H1 (cell line): ENCODE measurements at regions not wholly inside any gene's neighbourhood (a gene's known extent, or its start where the extent isn't known, plus 50 kb on each side); places are given as distances from the start of the nearest gene placed in this dataset.

Source experiments
- CTCF ChIA-PET: fragments of 300-600 bp; sonication (Branson Sonifier 250); formaldehyde crosslinking; loops from one replicate; lab custom pipeline; 2021; ENCODE audit not compliant: partially characterized antibody; lab: Charles Lee
- POLR2A ChIA-PET: fragments of 300-600 bp; sonication (Branson Sonifier 250); formaldehyde crosslinking; loops from one replicate; lab custom pipeline; 2021; ENCODE audit warnings: inconsistent platforms; ENCODE audit not compliant: partially characterized antibody; lab: Charles Lee
- DNase-seq, 2 experiments: peaks; one replicate each; pipeline versions ENCODE4 v3.0.0 to v3.0.0-alpha.2; 2010 to 2022; ENCODE audit warnings: low spot score in 2 of 2, low read depth in 1 of 2, mixed read lengths in 1 of 2
- FAIRE-seq: peaks from 2 replicates; lab custom pipeline; 2011; peaks lifted over from hg19 to GRCh38; lab: Jason Lieb, UNC
- H2AFZ ChIP-seq: 2 replicates; pipeline ENCODE4 v1.8.1; 2012; ENCODE audit warnings: low read length, inconsistent platforms
- H2AK5ac ChIP-seq: 2 replicates; pipeline ENCODE4 v1.6.1; 2013; ENCODE audit warnings: low read depth, low read length
- H2BK120ac ChIP-seq: replicated peaks from 2 replicates; pipeline ENCODE3; 2013; ENCODE audit warnings: low read depth, low read length, inconsistent platforms
- H2BK12ac ChIP-seq: 2 replicates; pipeline ENCODE4 v1.6.1; 2013; ENCODE audit warnings: low read depth, low read length
- H2BK15ac ChIP-seq: 2 replicates; pipeline ENCODE4 v1.6.1; 2013; ENCODE audit warnings: low read length
- H2BK20ac ChIP-seq: 2 replicates; pipeline ENCODE4 v1.6.1; 2013; ENCODE audit warnings: low read length
- H2BK5ac ChIP-seq: 2 replicates; pipeline ENCODE4 v1.6.1; 2013; ENCODE audit warnings: low read depth, low read length
- H3K14ac ChIP-seq: 2 replicates; pipeline ENCODE4 v1.6.1; 2013; ENCODE audit warnings: inconsistent platforms; ENCODE audit not compliant: insufficient read length
- H3K18ac ChIP-seq: 2 replicates; pipeline ENCODE4 v1.6.1; 2013; ENCODE audit warnings: low read length; ENCODE audit errors: extremely low read depth
- H3K23ac ChIP-seq: 2 replicates; pipeline ENCODE4 v1.6.1; 2013; ENCODE audit warnings: inconsistent platforms; ENCODE audit not compliant: insufficient read length
- H3K23me2 ChIP-seq: 2 replicates; pipeline ENCODE4 v1.6.1; 2013; ENCODE audit warnings: low read depth, low read length
- H3K27ac ChIP-seq: 2 replicates; pipeline ENCODE4 v1.6.1; 2011; ENCODE audit warnings: low read depth, low read length, inconsistent platforms
- H3K27me3 ChIP-seq, 4 experiments: replicated peaks in 1 of 4; 1 replicate in 1 of 4; 2 replicates in 3 of 4; pipeline versions ENCODE4 v1.6.1 to v1.8.1; 2011 to 2013; ENCODE audit warnings: low read length in 3 of 4, mild to moderate bottlenecking in 3 of 4, inconsistent platforms in 2 of 4, mixed read lengths in 2 of 4, moderate library complexity in 1 of 4; ENCODE audit not compliant: control insufficient read depth in 3 of 4, insufficient read depth in 3 of 4; ENCODE audit errors: extremely low read depth in 1 of 4
- H3K36me3 ChIP-seq, 4 experiments: 2 replicates each; pipeline versions ENCODE4 v1.6.1 to v1.8.1; 2011 to 2013; ENCODE audit warnings: mild to moderate bottlenecking in 4 of 4, low read length in 3 of 4, moderate library complexity in 2 of 4, control low read depth in 1 of 4, inconsistent platforms in 1 of 4; ENCODE audit not compliant: insufficient read depth in 4 of 4, control insufficient read depth in 2 of 4
- H3K4ac ChIP-seq: replicated peaks from 2 replicates; pipeline ENCODE3; 2013; ENCODE audit warnings: low read length, low read depth, mixed read lengths, inconsistent platforms; ENCODE audit not compliant: insufficient read length
- H3K4me1 ChIP-seq, 4 experiments: replicated peaks in 1 of 4; 1 replicate in 1 of 4; 2 replicates in 3 of 4; pipeline versions ENCODE4 v1.6.1 to v1.8.1; 2011 to 2013; ENCODE audit warnings: low read length in 3 of 4, inconsistent platforms in 2 of 4, mixed read lengths in 1 of 4; ENCODE audit not compliant: insufficient read depth in 4 of 4, control insufficient read depth in 3 of 4
- H3K4me2 ChIP-seq, 2 experiments: 2 replicates each; pipeline versions ENCODE4 v1.6.1 to v1.8.1; 2011 to 2013; ENCODE audit warnings: low read depth in 2 of 2, low read length in 2 of 2, control low read depth in 1 of 2, inconsistent platforms in 1 of 2, mild to moderate bottlenecking in 1 of 2; ENCODE audit not compliant: insufficient read depth in 1 of 2
- H3K4me3 ChIP-seq, 4 experiments: fragments of 200-600, 300-600 bp in 1 of 4; sonication (generic), shearing (Covaris generic), sonication (Bioruptor Twin) in 1 of 4; 2 replicates each; pipeline versions ENCODE4 v1.5.1 to v1.8.1; 2011 to 2016; ENCODE audit warnings: low read length in 4 of 4, low read depth in 3 of 4, control low read depth in 2 of 4, inconsistent platforms in 2 of 4, mild to moderate bottlenecking in 2 of 4, mixed read lengths in 1 of 4, moderate library complexity in 1 of 4; ENCODE audit not compliant: insufficient read depth in 2 of 4; ENCODE audit errors: extremely low read depth in 1 of 4
- H3K56ac ChIP-seq: replicated peaks from 2 replicates; pipeline ENCODE3; 2013; ENCODE audit warnings: low read depth, mild to moderate bottlenecking, mixed read lengths, low read length, inconsistent platforms; ENCODE audit not compliant: insufficient read length
- H3K79me1 ChIP-seq: 2 replicates; pipeline ENCODE4 v1.6.1; 2013; ENCODE audit warnings: low read depth, low read length, control low read depth
- H3K79me2 ChIP-seq, 2 experiments: 2 replicates each; pipeline versions ENCODE4 v1.6.1 to v1.8.1; 2012 to 2013; ENCODE audit warnings: low read length in 2 of 2, mild to moderate bottlenecking in 2 of 2, inconsistent platforms in 1 of 2; ENCODE audit not compliant: insufficient read depth in 2 of 2, control insufficient read depth in 1 of 2
- H3K9ac ChIP-seq, 4 experiments: replicated peaks in 1 of 4; 1 replicate in 1 of 4; 2 replicates in 3 of 4; pipeline versions ENCODE4 v1.6.1 to v1.8.1; 2011 to 2013; ENCODE audit warnings: low read depth in 3 of 4, low read length in 3 of 4, control low read depth in 2 of 4, mild to moderate bottlenecking in 2 of 4, moderate library complexity in 2 of 4, inconsistent platforms in 1 of 4; ENCODE audit errors: extremely low read depth in 1 of 4
- H3K9me3 ChIP-seq, 2 experiments: 2 replicates each; pipeline versions ENCODE4 v1.6.1 to v1.8.1; 2012 to 2013; ENCODE audit warnings: mild to moderate bottlenecking in 2 of 2, moderate library complexity in 2 of 2, control low read depth in 1 of 2, inconsistent platforms in 1 of 2, low read depth in 1 of 2, low read length in 1 of 2, mixed read lengths in 1 of 2; ENCODE audit not compliant: insufficient read depth in 2 of 2
- H4K20me1 ChIP-seq, 2 experiments: replicated peaks in 1 of 2; 2 replicates each; pipeline versions ENCODE3 to v1.8.1; 2011 to 2013; ENCODE audit warnings: inconsistent platforms in 2 of 2, low read length in 2 of 2, mild to moderate bottlenecking in 1 of 2; ENCODE audit not compliant: insufficient read depth in 2 of 2, control insufficient read depth in 1 of 2
- H4K5ac ChIP-seq: 2 replicates; pipeline ENCODE4 v1.6.1; 2013; ENCODE audit warnings: low read length, low read depth, mixed read lengths, inconsistent platforms; ENCODE audit not compliant: insufficient read length
- H4K8ac ChIP-seq: 2 replicates; pipeline ENCODE4 v1.8.0; 2013; ENCODE audit warnings: mild to moderate bottlenecking, moderate library complexity, low read length, inconsistent platforms; ENCODE audit not compliant: insufficient read depth; ENCODE audit errors: extremely low read depth
- H4K91ac ChIP-seq: replicated peaks from 2 replicates; pipeline ENCODE3; 2013; ENCODE audit warnings: low read length, mixed read lengths, inconsistent platforms; ENCODE audit not compliant: insufficient read length
- CREB1 ChIP-seq: IDR thresholded peaks from 2 replicates; pipeline ENCODE4 v1.6.1; 2012; ENCODE audit warnings: inconsistent platforms
- KDM4A ChIP-seq: IDR thresholded peaks from one replicate; pipeline ENCODE4 v1.7.1; 2012; ENCODE audit warnings: low read depth, mild to moderate bottlenecking, moderate library complexity, low read length, inconsistent platforms; ENCODE audit not compliant: severe bottlenecking
- POLR2AphosphoS5 ChIP-seq: IDR thresholded peaks from 2 replicates; pipeline ENCODE4 v1.6.1; 2011; ENCODE audit warnings: low read depth, low read length
- RBBP5 ChIP-seq: IDR thresholded peaks from 2 replicates; pipeline ENCODE4 v1.7.1; 2012; ENCODE audit warnings: low read depth, mild to moderate bottlenecking, inconsistent platforms, low read length, moderate library complexity, borderline replicate concordance
- SIRT6 ChIP-seq: IDR thresholded peaks from one replicate; pipeline ENCODE4 v1.7.1; 2012; ENCODE audit warnings: low read length, inconsistent platforms
- SP1 ChIP-seq: IDR thresholded peaks from 2 replicates; pipeline ENCODE4 v1.6.1; 2011; ENCODE audit warnings: low read depth, low read length
- SRF ChIP-seq: IDR thresholded peaks from 2 replicates; pipeline ENCODE4 v1.6.1; 2011; ENCODE audit warnings: mild to moderate bottlenecking, low read depth, low read length, moderate library complexity
- TAF1 ChIP-seq: IDR thresholded peaks from 2 replicates; pipeline ENCODE4 v1.6.1; 2011; ENCODE audit warnings: mild to moderate bottlenecking, low read depth, low read length
- TAF7 ChIP-seq: optimal IDR thresholded peaks from 2 replicates; pipeline ENCODE3; 2011; ENCODE audit warnings: low read depth, mild to moderate bottlenecking, inconsistent platforms, low read length, moderate library complexity, borderline replicate concordance
- TCF12 ChIP-seq: IDR thresholded peaks from 2 replicates; pipeline ENCODE4 v1.6.1; 2011; ENCODE audit warnings: low read depth, mild to moderate bottlenecking, low read length
- YY1 ChIP-seq: IDR thresholded peaks from 2 replicates; pipeline ENCODE4 v1.6.1; 2011; ENCODE audit warnings: low read depth, mild to moderate bottlenecking, low read length
- WGBS, 2 experiments: shearing (Covaris generic) in 1 of 2; methylation state at CpG; one replicate each; pipeline versions ENCODE4 v1.1.6 to v1.1.7; 2013 to 2015; ENCODE audit warnings: low lambda C conversion rate in 2 of 2, mixed read lengths in 2 of 2, inconsistent platforms in 1 of 2, low coverage in 1 of 2, missing lambda C conversion rate in 1 of 2; ENCODE audit not compliant: insufficient replicate concordance in 2 of 2, insufficient coverage in 1 of 2, insufficient read length in 1 of 2; ENCODE audit errors: extremely low coverage in 1 of 2, missing lambda C conversion rate in 1 of 2; 5-methylcytosine and 5-hydroxymethylcytosine counted together
- TF ChIP-seq, protein P1 (sequence below), 3 experiments: IDR thresholded peaks; 1 replicate in 2 of 3; 2 replicates in 1 of 3; pipeline versions ENCODE4 v1.5.1 to v1.6.1; 2011; ENCODE audit warnings: low read length in 3 of 3, mild to moderate bottlenecking in 3 of 3, inconsistent platforms in 2 of 3, low read depth in 1 of 3, moderate library complexity in 1 of 3; ENCODE audit not compliant: insufficient read depth in 1 of 3; ENCODE audit errors: control extremely low read depth in 1 of 3

DNA sequence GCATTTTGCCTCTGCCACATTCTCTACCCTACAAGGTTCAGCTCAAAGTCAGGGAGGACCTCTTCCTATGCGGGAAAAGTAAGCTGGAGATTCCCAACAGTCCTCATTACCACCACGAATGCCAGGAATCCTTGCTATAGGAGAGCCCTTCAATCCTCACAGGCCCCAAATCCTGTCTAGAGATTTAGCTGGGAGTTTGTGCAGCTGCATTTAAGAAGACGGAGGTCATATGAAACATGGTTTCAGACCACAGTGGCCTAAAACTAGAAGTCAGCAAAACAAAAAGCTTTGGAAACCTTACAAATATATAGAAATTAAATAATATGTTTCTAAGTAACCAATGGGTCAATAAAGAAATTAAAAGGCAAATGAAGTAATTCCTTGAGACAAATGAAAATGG lies 415.3 kb upstream of the SETBP1 start:
- Histone ChIP-seq H3K36me3 (no peaks in the 10 kb centered on the region), H3K23me2 (no peaks in the 10 kb centered on the region), H3K27ac (no peak overlapping the region), H3K79me1 (no peaks in the 10 kb centered on the region), H2AFZ (no peak overlapping the region), H2BK12ac (no peak overlapping the region), H2BK5ac (no peak overlapping the region), H3K18ac (no peak overlapping the region), H3K4me3 (no peak overlapping the region), H4K20me1 (no peaks in the 10 kb centered on the region), H3K9me3 (peaks cover 12 to 19% of the 10 kb centered on the region in 2 experiments), H4K5ac (no peak overlapping the region), H2BK20ac (no peak overlapping the region), H3K9ac (no peak overlapping the region), H3K27me3 (no peaks in the 10 kb centered on the region), H3K56ac (no peak overlapping the region), H2BK15ac (no peak overlapping the region), H3K4ac (no peak overlapping the region), H2AK5ac (no peak overlapping the region), H3K79me2 (no peaks in the 10 kb centered on the region), H3K4me1 (no peaks in the 10 kb centered on the region), H3K23ac (no peak overlapping the region), H3K14ac (no peak overlapping the region), H2BK120ac (no peak overlapping the region), H4K91ac (no peak overlapping the region), H4K8ac (no peak overlapping the region), H3K4me2 (no peak overlapping the region)
- WGBS, 2 experiments, result 90% methylated on average over 3 of the region's 3 CpGs; no CpG with 5 or more reads in 1 of the 2 experiments
- ChIA-PET POLR2A (no interaction called here), CTCF (no interaction called here)
- no peak for FAIRE-seq
- no peak for DNase-seq
- TF ChIP-seq RBBP5 (no peak), SIRT6 (no peak), POLR2AphosphoS5 (no peak), CREB1 (no peak), TAF1 (no peak), KDM4A (no peak), TAF7 (no peak), TCF12 (no peak), SP1 (no peak), SRF (no peak), YY1 (no peak)
- TF ChIP-seq, protein P1, sequence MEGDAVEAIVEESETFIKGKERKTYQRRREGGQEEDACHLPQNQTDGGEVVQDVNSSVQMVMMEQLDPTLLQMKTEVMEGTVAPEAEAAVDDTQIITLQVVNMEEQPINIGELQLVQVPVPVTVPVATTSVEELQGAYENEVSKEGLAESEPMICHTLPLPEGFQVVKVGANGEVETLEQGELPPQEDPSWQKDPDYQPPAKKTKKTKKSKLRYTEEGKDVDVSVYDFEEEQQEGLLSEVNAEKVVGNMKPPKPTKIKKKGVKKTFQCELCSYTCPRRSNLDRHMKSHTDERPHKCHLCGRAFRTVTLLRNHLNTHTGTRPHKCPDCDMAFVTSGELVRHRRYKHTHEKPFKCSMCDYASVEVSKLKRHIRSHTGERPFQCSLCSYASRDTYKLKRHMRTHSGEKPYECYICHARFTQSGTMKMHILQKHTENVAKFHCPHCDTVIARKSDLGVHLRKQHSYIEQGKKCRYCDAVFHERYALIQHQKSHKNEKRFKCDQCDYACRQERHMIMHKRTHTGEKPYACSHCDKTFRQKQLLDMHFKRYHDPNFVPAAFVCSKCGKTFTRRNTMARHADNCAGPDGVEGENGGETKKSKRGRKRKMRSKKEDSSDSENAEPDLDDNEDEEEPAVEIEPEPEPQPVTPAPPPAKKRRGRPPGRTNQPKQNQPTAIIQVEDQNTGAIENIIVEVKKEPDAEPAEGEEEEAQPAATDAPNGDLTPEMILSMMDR (IDR thresholded peaks at IDR 0.05; ENCODE audit: control extremely low read depth in 1 of 3, insufficient read depth in 1 of 3, low read depth in 1 of 3, low read length in 3 of 3), result no peak
